Mucosa of descending colon (tissue), 3 donors: ENCODE measurements at regions not wholly inside any gene's neighbourhood (a gene's known extent, or its start where the extent isn't known, plus 50 kb on each side); places are given as distances from the start of the nearest gene placed in this dataset.
A peak's percentile ranks its signal among the peaks of the same experiment; 100 is the strongest.

Experiments used
- ATAC-seq: fragments of 200-7000 bp; cut with Tn5 transposase; one replicate; pipeline ENCODE4 v1.9.1; 2020; ENCODE audit warnings: mild to moderate bottlenecking, moderate library complexity
- DNase-seq, 3 donors: peaks; one replicate each; pipeline ENCODE4 v3.0.0-alpha.2; 2020
- H3K36me3 ChIP-seq: fragments of 200-600 bp; one replicate; pipeline ENCODE4 v1.8.0; 2021; ENCODE audit warnings: low read depth, mild to moderate bottlenecking
- H3K4me1 ChIP-seq: fragments of 200-600 bp; one replicate; pipeline ENCODE4 v1.8.0; 2021; ENCODE audit warnings: low read depth, mild to moderate bottlenecking
- H3K4me3 ChIP-seq: fragments of 200-600 bp; one replicate; pipeline ENCODE4 v1.8.0; 2021; ENCODE audit warnings: mild to moderate bottlenecking
- H3K9me3 ChIP-seq: fragments of 200-600 bp; one replicate; pipeline ENCODE4 v1.8.0; 2021; ENCODE audit warnings: mild to moderate bottlenecking
- CTCF ChIP-seq: fragments of 200-600 bp; IDR thresholded peaks from one replicate; pipeline ENCODE4 v1.8.0; 2022; ENCODE audit warnings: antibody characterized with exemption, mild to moderate bottlenecking
- intact Hi-C, 2 donors: fragments of 100-400 bp; cut with DNase I in 1 of 2; cut with micrococcal nuclease in 1 of 2; formaldehyde crosslinking; loops; one replicate each; pipeline versions ENCODE4 v1.11.0 to v1.11.1; 2022; cut with DNase I, micrococcal nuclease
- donor health status: DM: no; HTN: no; CAD: no; lungs with moderate emphysema.
- donor health status: DM: no; HTN: no; CAD: no.
- donor health status: DM: no; HTN: yes; CAD: no.

DNA sequence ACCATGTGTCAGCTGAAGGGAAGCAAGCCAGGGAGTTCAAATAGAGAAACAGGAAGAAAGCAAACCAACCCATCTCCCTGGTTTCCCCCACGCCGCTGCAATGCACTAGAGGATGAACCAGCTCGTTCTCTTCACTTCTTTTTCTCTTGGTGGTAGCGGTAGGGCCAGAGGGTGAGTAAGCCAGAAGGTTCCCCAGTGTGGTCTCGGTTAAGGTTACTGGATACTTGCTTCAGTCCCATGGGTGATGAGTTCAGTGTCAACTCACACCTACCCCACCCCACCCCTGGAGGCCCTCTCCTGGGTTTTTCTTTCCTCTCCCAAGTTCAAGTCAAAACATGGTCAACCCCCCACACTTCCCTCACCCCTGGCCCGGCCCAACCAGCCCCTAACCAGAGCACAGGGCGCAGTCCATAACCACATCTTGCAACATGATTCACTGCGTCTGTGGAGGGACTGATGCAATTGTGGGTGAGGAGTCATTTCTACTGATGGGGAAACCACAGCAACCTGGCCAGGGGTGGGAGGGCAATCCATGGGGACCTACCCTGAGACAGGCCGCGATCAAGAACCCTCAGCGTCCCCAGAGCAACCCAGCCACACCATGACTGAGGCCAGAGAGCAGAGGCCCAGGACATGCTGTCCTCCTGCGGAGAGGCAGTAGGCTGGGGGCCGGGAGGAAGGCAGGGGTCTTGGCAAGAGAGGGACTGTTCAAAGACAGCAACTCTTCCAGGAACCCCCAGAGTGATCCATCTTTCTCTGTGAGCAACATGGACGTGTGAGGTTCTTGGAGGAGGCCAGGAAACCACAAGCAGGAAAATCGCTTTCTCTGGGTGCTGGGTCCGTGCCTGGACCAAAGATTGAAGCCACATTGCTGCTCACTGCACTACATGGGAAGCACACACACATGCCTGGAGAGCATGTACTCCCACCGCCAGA is 276.6 kb downstream of the UACA start:
- ATAC-seq (peak; percentile 50), DNase-seq (peak in 1 of 3 donors; percentile 70)
- TF ChIP-seq CTCF, result no peak
- intact Hi-C loops, result loop anchor here (10.0 kb wide), 3 partner anchors 912 to 1012 kb away; no protein-coding TSS in a partner anchor
- peaks cover 6% of the 10 kb centered on the region for H3K4me1 ChIP-seq
- H3K36me3 ChIP-seq, result no peaks in the 10 kb centered on the region
- no peaks in the 10 kb centered on the region for H3K9me3 ChIP-seq
- H3K4me3 ChIP-seq, result no peak overlapping the region

DNA sequence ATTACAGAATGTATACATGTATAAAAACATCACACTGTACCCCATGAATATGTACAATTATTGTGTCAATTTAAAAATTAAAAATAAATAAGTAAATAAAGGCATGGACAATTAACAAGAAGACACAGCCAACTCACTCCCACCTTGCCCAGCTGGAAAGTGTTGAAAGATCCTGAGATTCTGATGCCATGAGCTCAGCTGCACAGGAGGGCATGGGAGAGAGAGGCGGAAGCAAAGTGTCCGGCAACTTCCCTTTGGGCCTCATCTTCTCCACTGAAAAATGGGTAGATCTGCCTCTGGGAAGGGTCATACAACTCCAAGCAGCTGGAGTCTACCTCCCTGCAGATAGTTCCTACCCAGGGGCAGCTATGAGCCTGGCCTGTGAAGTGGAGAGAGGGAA is 277.3 kb downstream of the UACA start:
- ATAC-seq, result no peak
- no peaks in the 10 kb centered on the region for H3K9me3 ChIP-seq
- no peak for DNase-seq
- H3K36me3 ChIP-seq, result no peaks in the 10 kb centered on the region
- TF ChIP-seq CTCF, result no peak
- no peak overlapping the region for H3K4me3 ChIP-seq
- intact Hi-C loops, result loop anchor here (10.0 kb wide), 3 partner anchors 911 to 1011 kb away; no protein-coding TSS in a partner anchor
- no peaks in the 10 kb centered on the region for H3K4me1 ChIP-seq

- Histone ChIP-seq H3K4me1 (no peaks in the 10 kb centered on the region), H3K9me3 (no peaks in the 10 kb centered on the region), H3K36me3 (no peaks in the 10 kb centered on the region), H3K4me3 (no peak overlapping the region)
- ATAC-seq (no peak), DNase-seq (no peak)
- no peak for TF ChIP-seq CTCF
- intact Hi-C loops, result loop anchor here (10.0 kb wide), 3 partner anchors 910 to 1010 kb away; no protein-coding TSS in a partner anchor
These were observed 278.4 kb downstream of the UACA start for GRCh38 chr15:70484993-70485392.

- ATAC-seq (no peak), DNase-seq (no peak)
- H3K9me3 ChIP-seq, result no peaks in the 10 kb centered on the region
- TF ChIP-seq CTCF, result no peak
- intact Hi-C loops, result loop anchor here (10.0 kb wide), 3 partner anchors 909 to 1009 kb away; no protein-coding TSS in a partner anchor
- H3K36me3 ChIP-seq, result no peaks in the 10 kb centered on the region
- no peak overlapping the region for H3K4me3 ChIP-seq
- H3K4me1 ChIP-seq, result no peaks in the 10 kb centered on the region
These were observed 279.8 kb downstream of the UACA start for GRCh38 chr15:70483513-70483912.

DNA sequence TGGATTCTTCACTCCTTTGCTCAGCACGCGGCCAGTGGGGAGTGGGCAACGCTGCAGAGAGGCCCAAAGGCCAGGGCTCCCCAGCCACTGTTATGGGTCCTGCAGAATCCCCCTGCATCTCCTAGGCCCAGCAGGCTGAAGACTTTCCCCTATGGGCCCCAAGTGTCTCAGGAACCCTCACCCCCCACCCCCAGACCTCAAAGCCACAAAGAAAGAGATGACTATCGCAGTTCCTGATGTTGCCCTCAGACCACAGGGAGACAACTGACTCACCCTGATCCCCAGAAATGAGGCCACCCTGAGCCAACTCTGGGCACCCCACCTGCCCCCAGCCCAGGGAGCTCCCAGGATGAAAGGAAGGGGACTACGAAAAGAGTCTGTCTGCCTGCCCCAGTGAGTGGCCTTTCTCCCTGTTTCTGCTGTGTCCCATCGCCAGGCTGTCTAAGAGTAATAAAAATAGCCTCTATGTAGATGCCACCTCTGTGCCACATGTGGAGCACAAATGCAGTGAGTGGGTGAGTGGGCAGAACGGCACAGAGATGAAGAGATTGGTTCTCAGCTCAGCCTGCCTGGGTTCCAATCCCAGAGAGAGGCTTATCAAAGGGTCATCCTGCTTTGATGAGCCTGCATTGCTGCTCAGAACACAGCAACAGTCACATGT is 283.0 kb downstream of the UACA start:
- Histone ChIP-seq H3K9me3 (no peaks in the 10 kb centered on the region), H3K4me3 (no peak overlapping the region), H3K4me1 (no peaks in the 10 kb centered on the region), H3K36me3 (no peaks in the 10 kb centered on the region)
- peak; percentile 45 for ATAC-seq
- TF ChIP-seq CTCF, result no peak
- intact Hi-C loops, result loop anchor here (10.0 kb wide), 3 partner anchors 906 to 1006 kb away; no protein-coding TSS in a partner anchor
- DNase-seq, result peak in 1 of 3 donors; percentile 32
